ENCODE measurements at regions not wholly inside any gene's neighbourhood (a gene's known extent, or its start where the extent isn't known, plus 50 kb on each side); places are given as distances from the start of the nearest gene placed in this dataset.
A peak's percentile ranks its signal among the peaks of the same experiment; 100 is the strongest.

DNA sequence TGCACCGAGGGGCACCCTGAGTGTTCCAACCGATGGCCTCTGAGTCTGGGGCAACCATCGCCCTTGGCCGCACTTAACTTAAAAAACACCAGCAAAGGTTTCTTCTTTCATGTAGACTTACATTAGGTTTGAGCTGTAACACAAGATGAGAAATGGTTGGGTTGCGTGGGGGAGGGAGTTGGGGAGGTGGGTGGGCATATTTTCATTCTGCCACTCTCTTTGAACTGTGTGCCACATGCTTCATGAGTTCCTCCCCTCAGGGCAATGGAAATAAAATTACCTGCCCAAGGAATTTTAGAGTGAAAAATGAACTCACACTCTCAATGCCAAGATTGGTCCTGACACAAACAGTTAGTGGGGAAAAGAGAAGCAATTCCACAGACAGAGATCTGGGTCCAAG, 430.1 kb upstream of the USP24 start:
- Histone ChIP-seq H2AK5ac (ENCODE audit: low read length) (no peak overlapping the region), H3K79me2 (ENCODE audit: control insufficient read depth, insufficient read depth, low read length, poor library complexity) (no peaks in the 10 kb centered on the region), H3K23ac (ENCODE audit: low read length) (no peak overlapping the region), H3K14ac (ENCODE audit: low read length) (no peak overlapping the region), H3K4ac (ENCODE audit: low read depth, low read length) (no peak overlapping the region), H3K18ac (ENCODE audit: low read length) (no peak overlapping the region), H3K4me1 (ENCODE audit: control insufficient read depth in 1 of 2, insufficient read depth in 2 of 2, low read length in 2 of 2) (peaks cover 3 to 4% of the 10 kb centered on the region in 2 experiments), H3K36me3 (ENCODE audit: control insufficient read depth in 1 of 2, insufficient read depth in 2 of 2, low read length in 2 of 2) (no peaks in the 10 kb centered on the region), H4K12ac (ENCODE audit: low read depth, low read length) (no peak overlapping the region), H3K4me3 (ENCODE audit: low read depth, low read length) (no peak overlapping the region), H2AFZ (ENCODE audit: insufficient read depth, low read length, poor library complexity) (no peak overlapping the region), H4K91ac (ENCODE audit: low read depth, low read length) (no peak overlapping the region), H3K4me2 (ENCODE audit: low read length) (no peak overlapping the region), H3K27ac (ENCODE audit: low read depth, low read length) (no peak overlapping the region), H3K27me3 (ENCODE audit: insufficient read depth, low read length) (no peaks in the 10 kb centered on the region), H3K79me1 (ENCODE audit: low read length) (peaks cover 5% of the 10 kb centered on the region), H2BK12ac (ENCODE audit: low read length) (peak overlapping the region; percentile 16), H3K9me3 (ENCODE audit: insufficient read depth, low read depth, low read length) (no peaks in the 10 kb centered on the region), H4K8ac (ENCODE audit: low read depth, low read length) (no peak overlapping the region), H2BK120ac (ENCODE audit: insufficient read depth, low read length, poor library complexity) (no peak overlapping the region), H3K9ac (ENCODE audit: low read length) (no peak overlapping the region), H2BK5ac (ENCODE audit: low read depth, low read length, poor library complexity) (no peak overlapping the region)
- DNase-seq, result no peak
- WGBS (ENCODE audit: extremely low coverage, insufficient coverage, insufficient read length), result no CpG with 5 or more reads among the region's 5 CpGs

DNA sequence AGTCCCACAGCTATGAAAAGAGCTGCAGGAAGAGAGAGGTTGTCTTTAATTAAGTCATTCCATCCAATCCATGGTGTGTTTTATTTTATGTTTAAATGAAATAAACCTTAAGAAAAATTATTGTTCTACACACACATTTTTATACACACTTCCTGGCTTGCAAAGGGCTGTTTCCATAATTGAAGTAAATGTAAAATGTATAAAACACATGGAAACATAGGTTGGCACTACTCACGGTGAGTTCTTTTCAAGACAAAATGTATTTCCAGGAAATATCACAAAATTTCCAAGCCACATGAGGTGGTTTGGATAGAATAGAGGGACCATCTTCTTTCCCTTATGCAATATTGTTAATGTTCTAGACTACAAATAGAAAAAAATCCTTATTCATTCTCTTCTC, 426.8 kb upstream of the USP24 start:
- DNase-seq, result no peak
- no CpG with 5 or more reads among the region's 1 CpG for WGBS (ENCODE audit: extremely low coverage, insufficient coverage, insufficient read length)
- H3K4me2 ChIP-seq (ENCODE audit: low read length), result no peak overlapping the region
- H2BK12ac ChIP-seq (ENCODE audit: low read length), result no peak overlapping the region
- H2AK5ac ChIP-seq (ENCODE audit: low read length), result no peak overlapping the region
- H3K18ac ChIP-seq (ENCODE audit: low read length), result no peak overlapping the region
- no peak overlapping the region for H2BK5ac ChIP-seq (ENCODE audit: low read depth, low read length, poor library complexity)
- no peak overlapping the region for H4K91ac ChIP-seq (ENCODE audit: low read depth, low read length)
- no peaks in the 10 kb centered on the region for H3K36me3 ChIP-seq (ENCODE audit: control insufficient read depth in 1 of 2, insufficient read depth in 2 of 2, low read length in 2 of 2)
- no peaks in the 10 kb centered on the region for H3K27me3 ChIP-seq (ENCODE audit: insufficient read depth, low read length)
- no peak overlapping the region for H3K23ac ChIP-seq (ENCODE audit: low read length)
- no peak overlapping the region for H3K4me3 ChIP-seq (ENCODE audit: low read depth, low read length)
- no peak overlapping the region for H4K8ac ChIP-seq (ENCODE audit: low read depth, low read length)
- peaks cover 17% of the 10 kb centered on the region for H3K79me1 ChIP-seq (ENCODE audit: low read length)
- no peaks in the 10 kb centered on the region for H3K79me2 ChIP-seq (ENCODE audit: control insufficient read depth, insufficient read depth, low read length, poor library complexity)
- no peak overlapping the region for H2AFZ ChIP-seq (ENCODE audit: insufficient read depth, low read length, poor library complexity)
- H3K9me3 ChIP-seq (ENCODE audit: insufficient read depth, low read depth, low read length), result peaks cover 1% of the 10 kb centered on the region
- no peak overlapping the region for H2BK120ac ChIP-seq (ENCODE audit: insufficient read depth, low read length, poor library complexity)
- no peak overlapping the region for H3K14ac ChIP-seq (ENCODE audit: low read length)
- H4K12ac ChIP-seq (ENCODE audit: low read depth, low read length), result no peak overlapping the region
- H3K27ac ChIP-seq (ENCODE audit: low read depth, low read length), result no peak overlapping the region
- no peak overlapping the region for H3K4ac ChIP-seq (ENCODE audit: low read depth, low read length)
- H3K4me1 ChIP-seq (ENCODE audit: control insufficient read depth in 1 of 2, insufficient read depth in 2 of 2, low read length in 2 of 2), result peaks cover 10 to 16% of the 10 kb centered on the region in 2 experiments
- H3K9ac ChIP-seq (ENCODE audit: low read length), result no peak overlapping the region

DNA sequence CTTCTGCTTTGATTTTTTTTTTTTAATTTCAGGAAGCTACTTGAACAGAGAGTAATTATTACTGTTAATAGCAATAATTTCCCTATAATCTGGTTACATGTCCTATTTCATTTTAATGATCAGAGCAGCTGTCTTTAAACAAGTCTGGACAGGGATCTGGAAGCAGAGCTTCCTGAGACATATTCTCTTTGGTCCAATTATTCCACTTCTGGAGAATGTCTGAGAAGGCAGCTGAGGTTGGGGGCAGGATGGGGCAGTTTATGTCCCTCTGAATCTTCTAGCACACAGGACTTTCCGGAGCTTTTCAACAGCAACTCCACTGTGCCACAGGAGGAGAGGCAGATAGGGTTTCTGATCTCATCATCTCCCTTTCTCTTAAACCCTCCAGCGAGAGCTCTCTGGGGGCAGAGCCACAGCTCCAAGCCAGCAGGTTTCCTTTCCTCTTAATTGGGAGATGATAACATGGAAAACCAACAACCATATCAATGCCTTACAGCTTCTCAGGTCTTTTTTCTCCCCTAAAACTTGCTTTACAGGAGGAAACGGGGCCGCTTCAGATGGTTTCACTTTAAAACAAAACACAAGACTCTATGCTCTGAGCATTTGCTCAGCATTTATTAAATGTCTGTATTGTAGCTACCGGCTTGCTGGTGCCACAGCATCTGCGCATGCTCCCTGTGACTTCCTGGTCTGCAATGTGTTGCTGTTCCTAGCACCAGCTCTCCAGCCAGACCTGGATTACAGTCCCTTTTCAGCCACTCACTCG, 425.7 kb upstream of the USP24 start:
- Histone ChIP-seq H3K23ac (ENCODE audit: low read length) (no peak overlapping the region), H3K79me2 (ENCODE audit: control insufficient read depth, insufficient read depth, low read length, poor library complexity) (no peaks in the 10 kb centered on the region), H2BK120ac (ENCODE audit: insufficient read depth, low read length, poor library complexity) (peak overlapping the region; percentile 15), H2AFZ (ENCODE audit: insufficient read depth, low read length, poor library complexity) (no peak overlapping the region), H3K4me2 (ENCODE audit: low read length) (no peak overlapping the region), H3K4me3 (ENCODE audit: low read depth, low read length) (no peak overlapping the region), H3K18ac (ENCODE audit: low read length) (no peak overlapping the region), H3K27ac (ENCODE audit: low read depth, low read length) (no peak overlapping the region), H4K8ac (ENCODE audit: low read depth, low read length) (peak overlapping the region; percentile 49), H3K79me1 (ENCODE audit: low read length) (peaks cover 17% of the 10 kb centered on the region), H3K36me3 (ENCODE audit: control insufficient read depth in 1 of 2, insufficient read depth in 2 of 2, low read length in 2 of 2) (no peaks in the 10 kb centered on the region), H3K4ac (ENCODE audit: low read depth, low read length) (peak overlapping the region; percentile 6), H2BK5ac (ENCODE audit: low read depth, low read length, poor library complexity) (peak overlapping the region; percentile 6), H3K27me3 (ENCODE audit: insufficient read depth, low read length) (no peaks in the 10 kb centered on the region), H3K9ac (ENCODE audit: low read length) (no peak overlapping the region), H2AK5ac (ENCODE audit: low read length) (peak overlapping the region; percentile 7), H3K4me1 (ENCODE audit: control insufficient read depth in 1 of 2, insufficient read depth in 2 of 2, low read length in 2 of 2) (peaks cover 10 to 16% of the 10 kb centered on the region in 2 experiments), H4K12ac (ENCODE audit: low read depth, low read length) (no peak overlapping the region), H4K91ac (ENCODE audit: low read depth, low read length) (peak overlapping the region; percentile 81), H3K9me3 (ENCODE audit: insufficient read depth, low read depth, low read length) (peaks cover 1% of the 10 kb centered on the region), H2BK12ac (ENCODE audit: low read length) (peak overlapping the region; percentile 11), H3K14ac (ENCODE audit: low read length) (peak overlapping the region; percentile 24)
- DNase-seq, result peak; percentile 35 to 63
- no CpG with 5 or more reads among the region's 7 CpGs for WGBS (ENCODE audit: extremely low coverage, insufficient coverage, insufficient read length)

DNA sequence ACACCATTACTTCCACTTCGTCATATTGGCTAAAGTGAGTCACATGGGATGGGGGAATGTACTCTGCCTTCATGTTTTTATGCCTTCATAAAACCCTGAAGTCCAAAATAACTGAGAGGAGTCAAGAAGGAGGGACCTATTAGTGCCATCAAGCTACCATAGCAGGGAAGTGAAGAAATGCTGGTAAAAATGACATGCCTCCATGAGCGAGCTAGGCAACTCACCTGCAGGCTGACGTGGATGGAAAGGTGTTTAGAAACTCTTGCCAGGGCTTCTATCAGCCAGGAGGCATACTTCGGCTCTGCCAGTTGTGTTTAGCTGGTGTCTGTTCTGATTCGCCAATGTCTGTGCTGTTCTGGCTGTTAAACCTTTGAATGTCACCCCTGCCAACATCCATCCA, 424.4 kb upstream of the USP24 start:
- no peak overlapping the region for H4K12ac ChIP-seq (ENCODE audit: low read depth, low read length)
- no peak overlapping the region for H3K23ac ChIP-seq (ENCODE audit: low read length)
- H2AK5ac ChIP-seq (ENCODE audit: low read length), result peak overlapping the region; percentile 70
- DNase-seq, result peak; percentile 57 to 84
- H3K9ac ChIP-seq (ENCODE audit: low read length), result no peak overlapping the region
- H3K4me1 ChIP-seq (ENCODE audit: control insufficient read depth in 1 of 2, insufficient read depth in 2 of 2, low read length in 2 of 2), result peaks cover 10 to 16% of the 10 kb centered on the region in 2 experiments
- no peak overlapping the region for H3K4ac ChIP-seq (ENCODE audit: low read depth, low read length)
- H3K27me3 ChIP-seq (ENCODE audit: insufficient read depth, low read length), result no peaks in the 10 kb centered on the region
- H3K18ac ChIP-seq (ENCODE audit: low read length), result no peak overlapping the region
- peaks cover 17% of the 10 kb centered on the region for H3K79me1 ChIP-seq (ENCODE audit: low read length)
- H3K36me3 ChIP-seq (ENCODE audit: control insufficient read depth in 1 of 2, insufficient read depth in 2 of 2, low read length in 2 of 2), result no peaks in the 10 kb centered on the region
- H3K27ac ChIP-seq (ENCODE audit: low read depth, low read length), result no peak overlapping the region
- H3K14ac ChIP-seq (ENCODE audit: low read length), result peak overlapping the region; percentile 46
- H3K4me3 ChIP-seq (ENCODE audit: low read depth, low read length), result no peak overlapping the region
- H3K79me2 ChIP-seq (ENCODE audit: control insufficient read depth, insufficient read depth, low read length, poor library complexity), result no peaks in the 10 kb centered on the region
- peak overlapping the region; percentile 55 for H4K91ac ChIP-seq (ENCODE audit: low read depth, low read length)
- peak overlapping the region; percentile 28 for H2BK120ac ChIP-seq (ENCODE audit: insufficient read depth, low read length, poor library complexity)
- no CpG with 5 or more reads among the region's 5 CpGs for WGBS (ENCODE audit: extremely low coverage, insufficient coverage, insufficient read length)
- no peak overlapping the region for H3K4me2 ChIP-seq (ENCODE audit: low read length)
- peak overlapping the region; percentile 74 for H2BK12ac ChIP-seq (ENCODE audit: low read length)
- peaks cover 1% of the 10 kb centered on the region for H3K9me3 ChIP-seq (ENCODE audit: insufficient read depth, low read depth, low read length)
- H2BK5ac ChIP-seq (ENCODE audit: low read depth, low read length, poor library complexity), result peak overlapping the region; percentile 1
- H4K8ac ChIP-seq (ENCODE audit: low read depth, low read length), result no peak overlapping the region
- H2AFZ ChIP-seq (ENCODE audit: insufficient read depth, low read length, poor library complexity), result no peak overlapping the region

All from trophoblast cell (in vitro differentiated cells and primary cell).